HG03442 (cell line): ENCODE measurements at regions not wholly inside any gene's neighbourhood (a gene's known extent, or its start where the extent isn't known, plus 50 kb on each side); places are given as distances from the start of the nearest gene placed in this dataset.
"Not testable (repeated sequence)": the region's sequence is repeated elsewhere in the genome, so short reads cannot be mapped to it uniquely, and the experiment has no call there.

Source experiments
- ATAC-seq: cut with Tn5 transposase; IDR thresholded peaks from one replicate; pipeline ENCODE4 v1.9.1; 2021; ENCODE audit warnings: mild to moderate bottlenecking, moderate library complexity; ENCODE audit not compliant: unreplicated experiment

DNA sequence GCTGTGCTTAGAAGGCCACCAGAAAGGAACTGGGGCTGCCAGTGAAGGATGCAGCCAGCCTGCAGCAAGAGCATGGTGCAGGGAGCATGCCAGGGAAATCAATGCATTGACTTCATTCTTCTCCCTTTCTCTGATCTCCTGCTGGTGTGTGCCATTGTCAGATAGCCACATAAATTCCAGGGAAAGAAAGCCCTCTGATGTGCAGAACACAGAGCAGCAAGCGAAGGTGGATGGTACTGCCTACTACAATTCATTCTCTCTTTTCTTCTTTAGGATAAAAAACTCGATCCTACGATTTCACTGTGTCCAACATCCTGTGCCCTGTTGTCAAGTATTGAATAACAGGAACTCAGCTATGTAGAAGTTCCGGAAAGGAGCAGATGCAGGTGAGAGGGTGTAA is 446.7 kb upstream of the TMEM132C start:
- ATAC-seq = no peak

- no peak for ATAC-seq
Measured at GRCh38 chr12:127820846-127821245, 446.1 kb upstream of the TMEM132C start.

- no peak for ATAC-seq
Measured at GRCh38 chr12:127822809-127823411, 444.1 kb upstream of the TMEM132C start.

DNA sequence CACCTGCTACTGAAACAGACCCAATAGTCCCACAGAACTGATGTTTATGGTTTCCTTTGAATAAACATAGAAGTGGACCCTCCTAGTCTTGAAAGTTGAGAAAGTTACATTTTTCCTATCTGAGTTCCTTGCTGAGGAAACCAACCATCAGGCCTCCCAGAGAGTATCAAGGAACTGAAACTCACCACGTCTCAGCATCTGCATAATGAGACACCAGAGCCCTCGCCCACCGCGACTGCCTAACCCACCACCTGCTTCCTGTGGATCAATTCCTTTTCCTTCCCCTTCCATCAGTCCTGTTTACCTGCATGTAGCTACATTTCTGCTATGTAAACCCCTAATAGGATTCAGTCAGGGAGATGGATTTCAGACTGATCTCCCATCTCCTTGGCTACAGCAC is 443.2 kb upstream of the TMEM132C start:
- ATAC-seq = no peak

GRCh38 chr12:127829281-127830064 is 437.5 kb upstream of the TMEM132C start:
- ATAC-seq = no peak

- ATAC-seq = no peak
Measured at GRCh38 chr12:127830065-127830460, 436.9 kb upstream of the TMEM132C start.

GRCh38 chr12:127830730-127831129 is 436.2 kb upstream of the TMEM132C start:
- ATAC-seq = no peak

- no peak for ATAC-seq
Measured at GRCh38 chr12:127832172-127832571, 434.8 kb upstream of the TMEM132C start.

- not testable (repeated sequence) for ATAC-seq
Measured at GRCh38 chr12:127836802-127837201, 430.2 kb upstream of the TMEM132C start.

DNA sequence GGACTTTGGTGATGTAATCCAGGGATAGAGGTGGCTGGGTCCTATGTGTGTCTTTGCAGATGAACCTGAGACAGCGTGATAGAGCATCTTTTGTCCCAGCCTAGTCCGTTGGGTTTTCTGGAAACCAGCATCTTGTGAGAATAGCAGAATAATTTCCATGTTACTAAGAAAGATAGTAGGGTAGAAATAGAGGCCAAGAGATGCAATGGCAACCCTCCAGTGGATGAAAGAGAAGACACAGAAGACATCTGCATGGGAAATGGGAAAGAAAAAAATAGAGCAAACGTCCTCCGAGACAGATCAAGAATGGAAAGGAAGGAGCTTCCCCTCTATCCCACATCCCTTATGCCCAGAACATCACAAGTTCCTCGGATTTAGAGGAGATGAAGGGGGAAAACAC is 409.3 kb upstream of the TMEM132C start:
- no peak for ATAC-seq

GRCh38 chr12:127860536-127860935 is 406.4 kb upstream of the TMEM132C start:
- no peak for ATAC-seq

DNA sequence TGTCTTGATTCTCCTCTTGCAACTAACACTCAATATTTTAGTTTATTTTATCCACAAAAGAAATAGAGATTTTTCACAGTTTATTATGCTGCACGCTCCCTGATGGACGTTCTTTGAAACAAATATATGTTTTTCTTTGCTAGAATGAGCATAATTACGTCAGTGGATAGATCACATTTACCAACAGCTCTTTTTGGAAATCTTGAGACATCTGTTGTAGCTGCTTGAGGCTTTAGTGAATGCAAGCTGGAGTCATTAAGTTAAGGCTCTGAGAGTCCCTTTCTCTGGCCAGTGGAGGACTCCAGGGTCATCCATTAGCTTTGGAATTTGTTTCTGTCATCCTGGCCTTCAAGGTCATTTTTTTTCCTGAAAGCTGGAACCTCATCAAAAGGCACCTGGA is 405.6 kb upstream of the TMEM132C start:
- no peak for ATAC-seq

- no peak for ATAC-seq
Measured at GRCh38 chr12:127873306-127873705, 393.7 kb upstream of the TMEM132C start.

DNA sequence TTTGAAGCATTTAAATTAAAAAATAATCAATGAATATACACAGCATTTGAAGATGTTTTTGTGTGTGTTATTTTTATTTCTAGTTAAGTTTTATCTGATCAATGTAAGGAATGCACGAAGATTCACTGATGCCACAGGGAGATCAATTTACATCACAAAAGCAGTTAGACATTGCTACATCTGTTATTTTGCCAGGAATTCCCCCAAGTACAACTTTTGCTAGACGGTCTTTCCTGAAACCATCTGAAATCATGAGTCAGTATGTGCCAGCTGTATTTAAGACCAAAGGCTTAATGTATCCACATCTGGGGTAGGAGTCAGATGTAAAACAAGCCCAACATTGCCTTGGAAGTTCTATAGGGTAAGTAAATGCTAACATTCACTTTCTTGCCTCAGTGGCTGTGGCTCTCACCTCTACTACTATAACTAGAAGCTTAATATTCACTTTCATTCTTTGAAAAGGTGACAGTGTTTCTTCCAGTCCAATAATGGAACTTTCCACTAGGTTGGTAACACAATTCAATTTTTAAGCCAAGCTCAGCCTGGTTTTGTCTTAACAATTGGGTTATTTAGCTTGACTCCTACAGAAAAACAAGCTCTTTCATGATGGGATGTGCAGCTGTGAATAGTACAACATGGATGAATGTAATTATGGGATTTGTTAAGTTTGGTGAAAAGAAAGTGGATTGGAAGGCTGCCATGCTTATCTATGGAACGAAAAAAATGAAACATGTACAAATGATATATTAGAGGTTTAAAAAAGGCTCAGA is 385.4 kb upstream of the TMEM132C start:
- no peak for ATAC-seq

- ATAC-seq = no peak
Measured at GRCh38 chr12:127883013-127883412, 384.0 kb upstream of the TMEM132C start.

GRCh38 chr12:127885954-127886750 is 380.8 kb upstream of the TMEM132C start:
- ATAC-seq = no peak

DNA sequence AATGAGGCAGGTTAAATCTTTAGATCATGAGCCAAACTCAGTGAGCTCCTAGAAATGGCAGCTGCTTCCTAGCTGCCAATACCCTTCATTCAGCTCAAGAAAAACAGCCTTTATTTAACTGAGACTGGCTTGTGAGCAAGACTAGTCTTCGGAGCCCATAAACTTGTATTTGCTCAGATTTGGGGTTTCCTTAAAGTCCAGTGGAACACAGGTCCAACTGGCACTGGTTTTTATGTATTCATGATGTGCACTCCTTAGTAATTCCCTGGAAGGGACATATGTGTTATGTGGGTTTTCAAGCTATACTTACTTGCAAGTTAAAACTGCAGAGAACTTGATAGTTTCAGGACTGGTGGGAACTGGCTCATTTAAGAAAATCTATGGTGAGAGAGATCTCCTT is 380.1 kb upstream of the TMEM132C start:
- ATAC-seq = no peak

- no peak for ATAC-seq
Measured at GRCh38 chr12:127888943-127889719, 377.8 kb upstream of the TMEM132C start.

DNA sequence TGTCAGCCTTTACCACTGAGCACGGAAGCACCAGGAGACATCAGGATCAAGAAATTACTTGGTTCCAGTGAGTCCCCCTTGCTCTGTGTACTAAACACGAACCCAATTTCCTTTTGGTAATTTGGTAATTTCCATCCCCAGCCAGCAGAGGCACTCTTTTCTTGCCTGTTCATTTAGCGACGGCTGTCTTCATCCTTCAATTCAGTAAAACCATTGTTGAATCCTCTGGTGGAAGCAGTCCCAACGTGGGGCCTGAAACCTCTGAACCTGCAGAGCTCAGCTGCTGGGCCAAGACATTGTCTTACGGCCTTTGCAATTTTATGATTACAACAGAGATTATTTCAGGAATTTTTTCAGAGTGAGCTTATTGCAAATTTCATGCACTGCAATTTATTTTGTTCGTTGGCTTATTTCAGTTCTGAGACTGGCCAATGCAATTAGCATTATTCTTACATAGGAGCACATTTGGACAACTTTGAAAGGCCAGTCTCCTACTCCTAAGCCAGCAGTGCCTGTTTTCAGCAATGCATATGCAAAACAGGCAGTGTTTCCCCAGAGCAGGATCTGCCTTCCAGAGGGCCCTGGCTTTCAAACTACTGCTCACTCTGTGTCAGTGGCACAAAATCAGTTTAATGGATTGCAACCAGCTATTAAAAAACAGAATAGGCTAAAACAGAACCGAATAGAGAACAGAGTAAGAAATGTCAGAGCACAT is 372.9 kb upstream of the TMEM132C start:
- no peak for ATAC-seq

- ATAC-seq = no peak
Measured at GRCh38 chr12:127896661-127897060, 370.3 kb upstream of the TMEM132C start.
